ENCODE measurements at regions not wholly inside any gene's neighbourhood (a gene's known extent, or its start where the extent isn't known, plus 50 kb on each side); places are given as distances from the start of the nearest gene placed in this dataset.

- no peak for ATAC-seq (ENCODE audit: low read depth)
- Mint-ChIP-seq H3K4me1 (no peaks in the 10 kb centered on the region), H3K27ac (no peak overlapping the region), H3K4me3 (no peak overlapping the region), H3K36me3 (ENCODE audit: low read depth) (no peaks in the 10 kb centered on the region), H3K9me3 (no peaks in the 10 kb centered on the region), H3K27me3 (no peaks in the 10 kb centered on the region)
- DNase-seq: no peak
- intact Hi-C loops (cut with micrococcal nuclease): no loop called here
- POLR2A ChIA-PET: no interaction called here
- no peak for TF ChIP-seq CTCF (IDR thresholded peaks at IDR 0.05)
- CTCF ChIA-PET: no interaction called here
Measured at GRCh38 chrX:68908071-68908470, 79.2 kb downstream of the EFNB1 start.

- intact Hi-C loops (cut with micrococcal nuclease): no loop called here
Measured at GRCh38 chrX:68902706-68903504, 74.1 kb downstream of the EFNB1 start.

GRCh38 chrX:68901519-68901918, 72.7 kb downstream of the EFNB1 start:
- H3K9me3 Mint-ChIP-seq: no peaks in the 10 kb centered on the region
- no peak for ATAC-seq (ENCODE audit: low read depth)
- DNase-seq: no peak
- H3K36me3 Mint-ChIP-seq (ENCODE audit: low read depth): no peaks in the 10 kb centered on the region
- no peaks in the 10 kb centered on the region for H3K4me1 Mint-ChIP-seq
- H3K4me3 Mint-ChIP-seq: no peak overlapping the region
- no peak overlapping the region for H3K27ac Mint-ChIP-seq
- TF ChIP-seq CTCF (IDR thresholded peaks at IDR 0.05): no peak
- intact Hi-C loops (cut with micrococcal nuclease): no loop called here
- ChIA-PET POLR2A (no interaction called here), CTCF (interaction anchor here (0.8 kb wide), 1 partner anchor 74 kb away, joined by 4 read pairs; no protein-coding TSS in a partner anchor)
- H3K27me3 Mint-ChIP-seq: no peaks in the 10 kb centered on the region

More at GRCh38 chrX:68902706-68903504, 74.1 kb downstream of the EFNB1 start:
- no peaks in the 10 kb centered on the region for H3K9me3 Mint-ChIP-seq
- H3K4me3 Mint-ChIP-seq: no peak overlapping the region
- H3K4me1 Mint-ChIP-seq: no peaks in the 10 kb centered on the region
- no peak for ATAC-seq (ENCODE audit: low read depth)
- ChIA-PET CTCF (no interaction called here), POLR2A (no interaction called here)
- H3K27ac Mint-ChIP-seq: no peak overlapping the region
- DNase-seq: no peak
- H3K36me3 Mint-ChIP-seq (ENCODE audit: low read depth): no peaks in the 10 kb centered on the region
- no peaks in the 10 kb centered on the region for H3K27me3 Mint-ChIP-seq
- TF ChIP-seq CTCF (IDR thresholded peaks at IDR 0.05): no peak

GRCh38 chrX:68898598-68898997, 69.8 kb downstream of the EFNB1 start:
- no peak overlapping the region for H3K4me3 Mint-ChIP-seq
- no peaks in the 10 kb centered on the region for H3K4me1 Mint-ChIP-seq
- no peaks in the 10 kb centered on the region for H3K27me3 Mint-ChIP-seq
- ChIA-PET POLR2A (no interaction called here), CTCF (no interaction called here)
- no peak for TF ChIP-seq CTCF (IDR thresholded peaks at IDR 0.05)
- intact Hi-C loops (cut with micrococcal nuclease): no loop called here
- H3K27ac Mint-ChIP-seq: no peak overlapping the region
- no peak for ATAC-seq (ENCODE audit: low read depth)
- no peaks in the 10 kb centered on the region for H3K9me3 Mint-ChIP-seq
- DNase-seq: no peak
- H3K36me3 Mint-ChIP-seq (ENCODE audit: low read depth): no peaks in the 10 kb centered on the region

GRCh38 chrX:68897118-68897945, 68.5 kb downstream of the EFNB1 start:
- H3K4me3 Mint-ChIP-seq: no peak overlapping the region
- ChIA-PET CTCF (no interaction called here), POLR2A (no interaction called here)
- intact Hi-C loops (cut with micrococcal nuclease): no loop called here
- TF ChIP-seq CTCF (IDR thresholded peaks at IDR 0.05): no peak
- H3K4me1 Mint-ChIP-seq: no peaks in the 10 kb centered on the region
- no peaks in the 10 kb centered on the region for H3K27me3 Mint-ChIP-seq
- ATAC-seq (ENCODE audit: low read depth) (no peak), DNase-seq (no peak)
- H3K9me3 Mint-ChIP-seq: no peaks in the 10 kb centered on the region
- no peaks in the 10 kb centered on the region for H3K36me3 Mint-ChIP-seq (ENCODE audit: low read depth)
- no peak overlapping the region for H3K27ac Mint-ChIP-seq

Data from activated B cell treated with CpG ODN at 0.5 μM for 24 hours (primary cell).